ENCODE measurements at regions not wholly inside any gene's neighbourhood (a gene's known extent, or its start where the extent isn't known, plus 50 kb on each side); places are given as distances from the start of the nearest gene placed in this dataset.
"Not testable (repeated sequence)": the region's sequence is repeated elsewhere in the genome, so short reads cannot be mapped to it uniquely, and the experiment has no call there.

GRCh38 chr10:91097313-91097712 lies 123.2 kb upstream of the PCGF5 start:
- DNase-seq (ENCODE audit: low read depth): no peak
- no peak for TF ChIP-seq CTCF (IDR thresholded peaks at IDR 0.05; ENCODE audit: low read depth, low read length, missing control alignments)
- H3K4me3 ChIP-seq (ENCODE audit: low read depth, low read length): no peak overlapping the region

- not testable (repeated sequence) for DNase-seq (ENCODE audit: low read depth); H3K4me3 ChIP-seq (ENCODE audit: low read depth, low read length)
Measured at GRCh38 chr10:91098021-91098420, 122.4 kb upstream of the PCGF5 start.

- no peak for DNase-seq (ENCODE audit: low read depth)
- no peak overlapping the region; the same call in 1 of the 2 replicates for H3K4me3 ChIP-seq (ENCODE audit: low read depth, low read length)
- no peak for TF ChIP-seq CTCF (IDR thresholded peaks at IDR 0.05; ENCODE audit: low read depth, low read length, missing control alignments)
Measured at GRCh38 chr10:91103384-91104192, 116.9 kb upstream of the PCGF5 start.

GRCh38 chr10:91104193-91105041 lies 116.0 kb upstream of the PCGF5 start:
- H3K4me3 ChIP-seq (ENCODE audit: low read depth, low read length): no peak overlapping the region; the same call in 1 of the 2 replicates
- DNase-seq (ENCODE audit: low read depth): no peak
- TF ChIP-seq CTCF (IDR thresholded peaks at IDR 0.05; ENCODE audit: low read depth, low read length, missing control alignments): no peak

GRCh38 chr10:91105269-91105668 lies 115.2 kb upstream of the PCGF5 start:
- DNase-seq (ENCODE audit: low read depth): no peak
- H3K4me3 ChIP-seq (ENCODE audit: low read depth, low read length): no peak overlapping the region
- TF ChIP-seq CTCF (IDR thresholded peaks at IDR 0.05; ENCODE audit: low read depth, low read length, missing control alignments): no peak

DNA sequence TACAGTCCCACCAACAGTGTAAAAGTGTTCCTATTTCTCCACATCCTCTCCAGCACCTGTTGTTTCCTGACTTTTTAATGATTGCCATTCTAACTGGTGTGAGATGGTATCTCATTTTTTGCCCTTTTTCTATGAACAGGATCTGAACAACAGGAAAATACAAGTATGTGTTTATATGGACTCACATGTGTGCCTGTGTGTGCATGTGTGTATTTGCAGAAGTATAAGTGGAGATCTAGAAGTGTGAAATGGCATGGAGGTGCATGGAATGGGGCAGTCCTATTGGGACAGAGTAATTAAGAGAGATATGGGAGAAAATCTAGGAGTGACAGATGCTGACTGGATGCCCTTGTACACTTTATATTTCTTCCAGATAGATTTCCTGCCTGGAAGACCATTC lies 111.6 kb upstream of the PCGF5 start:
- TF ChIP-seq CTCF (IDR thresholded peaks at IDR 0.05; ENCODE audit: low read depth, low read length, missing control alignments): no peak
- no peak overlapping the region for H3K4me3 ChIP-seq (ENCODE audit: low read depth, low read length)
- DNase-seq (ENCODE audit: low read depth): no peak

- H3K4me3 ChIP-seq (ENCODE audit: low read depth, low read length): no peak overlapping the region
- no peak for DNase-seq (ENCODE audit: low read depth)
- no peak for TF ChIP-seq CTCF (IDR thresholded peaks at IDR 0.05; ENCODE audit: low read depth, low read length, missing control alignments)
Measured at GRCh38 chr10:91111060-91111459, 109.4 kb upstream of the PCGF5 start.

All from GM12864 (cell line).